H1 (cell line): ENCODE measurements at regions not wholly inside any gene's neighbourhood (a gene's known extent, or its start where the extent isn't known, plus 50 kb on each side); places are given as distances from the start of the nearest gene placed in this dataset.

Experiments
- EZH2 ChIP-seq: fragments of 200-600 bp; sonication (generic); IDR thresholded peaks from 2 replicates; pipeline ENCODE4 v1.7.1; 2012; ENCODE audit warnings: low read depth, mild to moderate bottlenecking, moderate library complexity, low read length, inconsistent platforms; ENCODE audit not compliant: severe bottlenecking
- HDAC2 ChIP-seq, 2 experiments: fragments of 300-600 bp in 1 of 2; sonication (generic) in 1 of 2; IDR thresholded peaks; 2 replicates each; pipeline ENCODE4 v1.6.1; 2011 to 2012; ENCODE audit warnings: low read depth in 2 of 2, low read length in 2 of 2, mild to moderate bottlenecking in 2 of 2, moderate library complexity in 2 of 2, borderline replicate concordance in 1 of 2, inconsistent platforms in 1 of 2

GRCh38 chr1:165036403-165036802 lies 320.1 kb downstream of the LMX1A start (continued):
- TF ChIP-seq EZH2 (no peak), HDAC2 (IDR thresholded peaks at IDR 0.05; ENCODE audit: borderline replicate concordance in 1 of 2, low read depth in 2 of 2, low read length in 2 of 2) (no peak)
